ENCODE measurements at regions not wholly inside any gene's neighbourhood (a gene's known extent, or its start where the extent isn't known, plus 50 kb on each side); places are given as distances from the start of the nearest gene placed in this dataset.

DNA sequence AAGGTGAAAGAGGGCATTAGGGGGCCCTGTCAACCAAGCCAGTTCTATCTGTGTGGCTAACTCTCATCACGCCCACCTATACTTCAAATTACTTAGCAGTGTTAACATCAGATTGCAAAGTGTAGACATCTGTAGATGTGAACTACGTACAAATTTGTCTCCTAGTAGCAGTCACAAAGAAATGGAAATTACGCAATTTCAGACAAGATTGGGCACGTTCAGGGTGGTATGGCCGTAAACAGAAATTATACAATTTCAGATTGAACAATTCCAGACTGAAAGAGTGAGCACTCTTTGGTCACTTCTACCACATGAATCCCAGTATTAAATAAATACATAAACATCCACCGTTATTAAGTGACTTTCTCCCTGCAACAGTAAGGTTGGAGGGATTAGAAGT lies 592.7 kb upstream of the PSMD7 start:
- no peaks in the 10 kb centered on the region for H3K9me3 Mint-ChIP-seq
- peak overlapping the region; percentile 38; the same call in 1 of the 2 replicates for H2AFZ ChIP-seq
- 0 out of 2 replicates have a peak, but pooled peaks cover 7% of the 10 kb centered on the region for H3K4me1 ChIP-seq (ENCODE audit: insufficient read depth)
- no peak for ATAC-seq
- no peak overlapping the region for H3K27ac ChIP-seq (ENCODE audit: low read depth)
- H3K4me2 ChIP-seq: no peak overlapping the region
- H3K9me2 ChIP-seq (ENCODE audit: insufficient read depth): no peaks in the 10 kb centered on the region
- no peaks in the 10 kb centered on the region; the same call in 2 of the 3 replicates for H3K36me3 Mint-ChIP-seq (ENCODE audit: low read depth)
- H3K27ac Mint-ChIP-seq: no peak overlapping the region
- no peaks in the 10 kb centered on the region for H3K79me2 ChIP-seq (replicated peaks; ENCODE audit: insufficient read depth)
- no peaks in the 10 kb centered on the region for H3F3A ChIP-seq (replicated peaks; ENCODE audit: low read depth)
- TF ChIP-seq JUNB (IDR thresholded peaks at IDR 0.05; ENCODE audit: unreplicated experiment): no peak
- no peak for TF ChIP-seq ETS1 (IDR thresholded peaks at IDR 0.05)
- TF ChIP-seq, protein P1, sequence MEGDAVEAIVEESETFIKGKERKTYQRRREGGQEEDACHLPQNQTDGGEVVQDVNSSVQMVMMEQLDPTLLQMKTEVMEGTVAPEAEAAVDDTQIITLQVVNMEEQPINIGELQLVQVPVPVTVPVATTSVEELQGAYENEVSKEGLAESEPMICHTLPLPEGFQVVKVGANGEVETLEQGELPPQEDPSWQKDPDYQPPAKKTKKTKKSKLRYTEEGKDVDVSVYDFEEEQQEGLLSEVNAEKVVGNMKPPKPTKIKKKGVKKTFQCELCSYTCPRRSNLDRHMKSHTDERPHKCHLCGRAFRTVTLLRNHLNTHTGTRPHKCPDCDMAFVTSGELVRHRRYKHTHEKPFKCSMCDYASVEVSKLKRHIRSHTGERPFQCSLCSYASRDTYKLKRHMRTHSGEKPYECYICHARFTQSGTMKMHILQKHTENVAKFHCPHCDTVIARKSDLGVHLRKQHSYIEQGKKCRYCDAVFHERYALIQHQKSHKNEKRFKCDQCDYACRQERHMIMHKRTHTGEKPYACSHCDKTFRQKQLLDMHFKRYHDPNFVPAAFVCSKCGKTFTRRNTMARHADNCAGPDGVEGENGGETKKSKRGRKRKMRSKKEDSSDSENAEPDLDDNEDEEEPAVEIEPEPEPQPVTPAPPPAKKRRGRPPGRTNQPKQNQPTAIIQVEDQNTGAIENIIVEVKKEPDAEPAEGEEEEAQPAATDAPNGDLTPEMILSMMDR (conservative IDR thresholded peaks at IDR 0.05; ENCODE audit: low read depth in 2 of 2): no peak
- no peak for TF ChIP-seq EZH2phosphoT487 (IDR thresholded peaks at IDR 0.05; ENCODE audit: unreplicated experiment)
- no peak for TF ChIP-seq REST (IDR thresholded peaks at IDR 0.05; ENCODE audit: unreplicated experiment)
- no peak for TF ChIP-seq CREB1 (CRISPR knock-in tag; IDR thresholded peaks at IDR 0.05; ENCODE audit: low read depth)
- H3K4me3 Mint-ChIP-seq: no peak overlapping the region
- H3K4me3 ChIP-seq: no peak overlapping the region
- H3K4me1 Mint-ChIP-seq: peaks cover 6% of the 10 kb centered on the region; the same call in 2 of the 3 replicates
- no peaks in the 10 kb centered on the region for H3K36me3 ChIP-seq (ENCODE audit: insufficient read depth)
- no peaks in the 10 kb centered on the region for H3K27me3 Mint-ChIP-seq (ENCODE audit: insufficient read depth, low read depth, poor library complexity)
- no peaks in the 10 kb centered on the region for H4K20me1 ChIP-seq (replicated peaks; ENCODE audit: insufficient read depth)
- DNase-seq (ENCODE audit: low spot score): no peak
- H3K27me3 ChIP-seq (ENCODE audit: insufficient read depth): no peaks in the 10 kb centered on the region

- H3F3A ChIP-seq (replicated peaks; ENCODE audit: low read depth): no peaks in the 10 kb centered on the region
- no peak overlapping the region for H2AFZ ChIP-seq
- Mint-ChIP-seq H3K4me1 (peaks cover 31% of the 10 kb centered on the region), H3K9me3 (peaks cover 4% of the 10 kb centered on the region; the same call in 2 of the 3 replicates), H3K36me3 (ENCODE audit: low read depth) (peaks cover 12% of the 10 kb centered on the region; the same call in 1 of the 3 replicates), H3K4me3 (no peak overlapping the region), H3K27me3 (ENCODE audit: insufficient read depth, low read depth, poor library complexity) (peaks cover 1% of the 10 kb centered on the region), H3K27ac (peak overlapping the region; percentile 92)
- DNase-seq (ENCODE audit: low spot score) (peak; percentile 52), ATAC-seq (peak; percentile 31; the same call in 1 of the 3 replicates)
- H3K4me3 ChIP-seq: no peak overlapping the region
- H3K9me2 ChIP-seq (ENCODE audit: insufficient read depth): peaks cover 10% of the 10 kb centered on the region; the same call in 1 of the 2 replicates
- peaks cover 23% of the 10 kb centered on the region; the same call in 1 of the 2 replicates for H3K4me1 ChIP-seq (ENCODE audit: insufficient read depth)
- 0 out of 2 replicates have a peak overlapping the region, but pooled peaks have one; percentile 8 for H3K27ac ChIP-seq (ENCODE audit: low read depth)
- H3K27me3 ChIP-seq (ENCODE audit: insufficient read depth): no peaks in the 10 kb centered on the region
- no peaks in the 10 kb centered on the region for H3K79me2 ChIP-seq (replicated peaks; ENCODE audit: insufficient read depth)
- peak overlapping the region; percentile 16 for H3K4me2 ChIP-seq
- no peaks in the 10 kb centered on the region for H3K36me3 ChIP-seq (ENCODE audit: insufficient read depth)
- no peaks in the 10 kb centered on the region for H4K20me1 ChIP-seq (replicated peaks; ENCODE audit: insufficient read depth)
- TF ChIP-seq NANOG (IDR thresholded peaks at IDR 0.05; ENCODE audit: borderline replicate concordance) (no peak), REST (IDR thresholded peaks at IDR 0.05; ENCODE audit: unreplicated experiment) (no peak), ETS1 (IDR thresholded peaks at IDR 0.05) (no peak), POLR2AphosphoS5 (IDR thresholded peaks at IDR 0.05; ENCODE audit: low read depth) (no peak), EZH2 (IDR thresholded peaks at IDR 0.05; ENCODE audit: low read depth, unreplicated experiment) (no peak), ZNF331 (CRISPR knock-in tag; IDR thresholded peaks at IDR 0.05; ENCODE audit: low read depth) (no peak)
- TF ChIP-seq, protein P1 (conservative IDR thresholded peaks at IDR 0.05; ENCODE audit: low read depth in 2 of 2): no peak
Measured at GRCh38 chr16:73697336-73697735, 599.3 kb upstream of the PSMD7 start.
